Ovary (tissue), 7 donors: ENCODE measurements at regions not wholly inside any gene's neighbourhood (a gene's known extent, or its start where the extent isn't known, plus 50 kb on each side); places are given as distances from the start of the nearest gene placed in this dataset.

ENCODE experiments used
- DNase-seq, 5 donors: peaks; one replicate each; pipeline ENCODE4 v3.0.0-alpha.2; 2019 to 2020
- H3K27ac ChIP-seq, 2 donors: fragments of 200-600 bp; one replicate each; pipeline versions ENCODE4 v1.5.1 to v1.8.0; 2019 to 2022
- H3K27me3 ChIP-seq: fragments of 200-600 bp; one replicate; pipeline ENCODE4 v1.8.0; 2022
- H3K36me3 ChIP-seq: fragments of 200-600 bp; sonication (generic); one replicate; pipeline ENCODE4 v1.5.1; 2019
- H3K4me1 ChIP-seq: one replicate; pipeline ENCODE4 v1.8.1; 2013; ENCODE audit warnings: mild to moderate bottlenecking, moderate library complexity; ENCODE audit not compliant: insufficient read depth
- H3K4me3 ChIP-seq: fragments of 200-600 bp; sonication (generic); one replicate; pipeline ENCODE4 v1.5.1; 2017
- H3K9me3 ChIP-seq, 2 donors: fragments of 200-600 bp in 1 of 2; sonication (generic) in 1 of 2; one replicate each; pipeline versions ENCODE4 v1.5.1 to v1.8.1; 2013 to 2019; ENCODE audit warnings: mild to moderate bottlenecking in 1 of 2, moderate library complexity in 1 of 2
- CTCF ChIP-seq, 3 donors: fragments of 450-650 bp in 2 of 3; fragments of 200-600 bp in 1 of 3; IDR thresholded peaks; one replicate each; pipeline versions ENCODE4 v1.5.1 to v1.8.0; 2016 to 2022; ENCODE audit warnings: antibody characterized with exemption in 3 of 3, mild to moderate bottlenecking in 1 of 3
- EP300 ChIP-seq: sonication (generic); formaldehyde crosslinking; IDR thresholded peaks from one replicate; pipeline ENCODE4 v1.6.1; 2017; ENCODE audit warnings: antibody characterized with exemption
- POLR2A ChIP-seq: fragments of 450-650 bp; IDR thresholded peaks from one replicate; pipeline ENCODE4 v1.6.1; 2017; ENCODE audit warnings: antibody characterized with exemption, mild to moderate bottlenecking, moderate library complexity
- WGBS, 3 donors: extraction: QIAGEN DNeasy Blood & Tissue Kit in 1 of 3; methylation state at CpG; one replicate each; pipeline versions ENCODE4 v1.1.5 to v1.1.7; 2013 to 2017; 5-methylcytosine and 5-hydroxymethylcytosine counted together
- intact Hi-C, 4 donors: fragments of 100-400 bp; cut with DNase I; formaldehyde crosslinking; loops; one replicate each; pipeline versions ENCODE4 v1.11.0 to v1.15.1; 2022 to 2023
- donor health status: DM: no; HTN: no; CAD: no; lungs with moderate emphysema.
- donor health status: DM: no; HTN: no; CAD: no.
- donor health status: Bipolar disorder and iron deficiency.
- donor health status: DM: no; HTN: no; CAD: no.
- donor health status: DM: yes; HTN: yes; CAD: no.

- intact Hi-C loops = no loop called here
- no peak overlapping the region for H3K27ac ChIP-seq
These were observed 134.8 kb downstream of the LACC1 start for GRCh38 chr13:44014501-44014900.

GRCh38 chr13:44015118-44015517 lies 135.4 kb downstream of the LACC1 start:
- no peaks in the 10 kb centered on the region for H3K9me3 ChIP-seq
- H3K4me1 ChIP-seq = no peaks in the 10 kb centered on the region
- H3K36me3 ChIP-seq = no peaks in the 10 kb centered on the region
- no peak overlapping the region for H3K27ac ChIP-seq
- WGBS, 3 donors = 85 to 94% (median 93%) methylated on average over 5 of the region's 5 CpGs
- intact Hi-C loops = no loop called here
- TF ChIP-seq CTCF (IDR thresholded peaks at IDR 0.05) (no peak), EP300 (no peak), POLR2A (no peak)
- no peak overlapping the region for H3K4me3 ChIP-seq
- no peak for DNase-seq
- no peaks in the 10 kb centered on the region for H3K27me3 ChIP-seq

More at GRCh38 chr13:44014501-44014900, 134.8 kb downstream of the LACC1 start:
- no peaks in the 10 kb centered on the region for H3K4me1 ChIP-seq
- no peaks in the 10 kb centered on the region for H3K36me3 ChIP-seq
- no peak for DNase-seq
- no peak overlapping the region for H3K4me3 ChIP-seq
- H3K27me3 ChIP-seq = no peaks in the 10 kb centered on the region
- H3K9me3 ChIP-seq = no peaks in the 10 kb centered on the region
- no peak for TF ChIP-seq POLR2A
- no peak for TF ChIP-seq EP300
- TF ChIP-seq CTCF (IDR thresholded peaks at IDR 0.05) = no peak
- 83 to 84% (median 83%) methylated on average over 8 of the region's 8 CpGs for WGBS, 3 donors

- 80 to 92% (median 87%) methylated on average over 6 of the region's 6 CpGs for WGBS, 3 donors
- H3K9me3 ChIP-seq = no peaks in the 10 kb centered on the region
- no peak for DNase-seq
- no peaks in the 10 kb centered on the region for H3K4me1 ChIP-seq
- H3K36me3 ChIP-seq = no peaks in the 10 kb centered on the region
- intact Hi-C loops = no loop called here
- no peak overlapping the region for H3K4me3 ChIP-seq
- H3K27ac ChIP-seq = no peak overlapping the region
- TF ChIP-seq CTCF (IDR thresholded peaks at IDR 0.05) (no peak), EP300 (no peak), POLR2A (no peak)
- H3K27me3 ChIP-seq = no peaks in the 10 kb centered on the region
These were observed 136.1 kb downstream of the LACC1 start for GRCh38 chr13:44015811-44016210.

GRCh38 chr13:44017756-44018309 lies 138.1 kb downstream of the LACC1 start:
- no peak for DNase-seq
- WGBS, 3 donors = 74 to 81% (median 79%) methylated on average over 5 of the region's 5 CpGs
- intact Hi-C loops = no loop called here

More at GRCh38 chr13:44017756-44018309, 138.1 kb downstream of the LACC1 start:
- TF ChIP-seq POLR2A (no peak), CTCF (IDR thresholded peaks at IDR 0.05) (no peak), EP300 (no peak)
- no peaks in the 10 kb centered on the region for H3K36me3 ChIP-seq
- no peaks in the 10 kb centered on the region for H3K4me1 ChIP-seq
- H3K4me3 ChIP-seq = no peak overlapping the region
- H3K27ac ChIP-seq = no peak overlapping the region
- no peaks in the 10 kb centered on the region for H3K27me3 ChIP-seq
- no peaks in the 10 kb centered on the region for H3K9me3 ChIP-seq
